SH-SY5Y (cell line): ENCODE measurements at regions not wholly inside any gene's neighbourhood (a gene's known extent, or its start where the extent isn't known, plus 50 kb on each side); places are given as distances from the start of the nearest gene placed in this dataset.

Experiments
- GATA2 ChIP-seq: IDR thresholded peaks from 2 replicates; pipeline ENCODE4 v1.6.1; 2011; ENCODE audit warnings: mild to moderate bottlenecking, low read depth, low read length
- GATA3 ChIP-seq: IDR thresholded peaks from 2 replicates; pipeline ENCODE4 v1.6.1; 2011; ENCODE audit warnings: low read depth, mild to moderate bottlenecking, low read length, moderate library complexity

- TF ChIP-seq GATA2 (no peak), GATA3 (no peak)
Measured at GRCh38 chr6:145031962-145032361, 703.4 kb downstream of the EPM2A start.
